NAMALWA (cell line): ENCODE measurements at regions not wholly inside any gene's neighbourhood (a gene's known extent, or its start where the extent isn't known, plus 50 kb on each side); places are given as distances from the start of the nearest gene placed in this dataset.

Experiments used
- DNase-seq: peaks from one replicate; pipeline ENCODE4 v3.0.0-alpha.2; 2015; ENCODE audit warnings: low spot score

- DNase-seq: no peak
These were observed 193.0 kb upstream of the ZC3H12A start for GRCh38 chr1:37281354-37281753.

GRCh38 chr1:37282764-37283163 lies 191.6 kb upstream of the ZC3H12A start:
- DNase-seq: no peak

DNA sequence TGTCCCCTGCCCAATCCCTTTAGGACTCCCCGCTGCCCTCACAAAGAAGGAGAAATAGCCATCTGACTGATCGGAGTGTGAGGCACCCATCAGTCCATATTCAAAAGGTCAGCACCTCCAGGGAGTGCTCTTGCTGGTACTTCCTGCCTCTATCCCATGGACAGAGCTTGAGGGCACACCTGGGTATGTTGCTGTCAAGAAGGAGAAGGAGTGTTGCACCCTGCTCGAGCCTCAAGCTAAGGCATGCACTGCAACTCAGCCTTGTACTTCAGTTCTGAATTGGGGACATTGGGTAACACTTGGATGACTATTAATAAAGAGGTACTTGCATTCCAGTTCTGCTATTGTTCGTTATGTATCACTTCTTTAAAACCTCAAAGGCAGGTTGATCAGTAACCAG lies 190.3 kb upstream of the ZC3H12A start:
- no peak for DNase-seq

- no peak for DNase-seq
These were observed 187.5 kb upstream of the ZC3H12A start for GRCh38 chr1:37286881-37287280.

DNA sequence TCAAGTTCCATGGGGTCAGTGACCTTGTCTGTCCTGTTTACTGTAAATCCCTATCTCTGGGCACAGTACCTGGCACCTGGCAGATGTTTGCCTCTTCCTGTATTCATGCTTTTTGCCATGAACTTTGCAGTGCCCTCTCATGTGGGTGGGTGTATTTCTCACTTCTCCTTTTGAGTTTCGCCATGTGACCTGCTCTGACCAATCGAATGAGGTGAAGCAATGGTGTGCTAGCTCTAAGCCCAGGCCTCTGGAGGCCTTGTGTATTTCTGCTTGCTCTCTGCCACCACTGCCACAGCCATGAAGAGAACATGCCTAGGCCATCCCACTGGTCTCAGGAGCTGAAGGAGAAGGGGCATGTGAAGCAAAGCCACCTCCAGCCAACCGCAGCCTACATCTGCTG lies 185.5 kb upstream of the ZC3H12A start:
- DNase-seq: peak; percentile 94

- DNase-seq: no peak
These were observed 183.7 kb upstream of the ZC3H12A start for GRCh38 chr1:37290718-37291117.

DNA sequence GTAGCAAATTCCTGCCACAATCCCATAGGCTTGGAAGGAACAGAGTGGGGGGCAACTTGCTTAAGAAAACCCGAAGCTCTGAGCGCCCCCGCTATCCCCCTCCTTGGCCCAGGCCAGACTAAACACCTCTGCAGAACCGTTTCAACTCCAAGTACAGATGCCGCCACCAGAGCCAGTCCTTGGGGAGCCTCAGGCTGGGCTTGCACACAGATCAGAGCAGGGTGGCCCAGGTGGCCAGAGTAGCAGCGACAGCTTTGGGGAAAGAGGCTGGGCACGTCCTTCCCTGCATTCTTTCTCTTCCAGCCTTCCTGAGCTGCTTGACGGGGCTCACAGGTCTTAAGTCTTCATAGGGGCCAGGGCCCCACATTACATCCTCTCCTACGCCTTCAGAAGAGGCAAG lies 181.6 kb upstream of the ZC3H12A start:
- no peak for DNase-seq

DNA sequence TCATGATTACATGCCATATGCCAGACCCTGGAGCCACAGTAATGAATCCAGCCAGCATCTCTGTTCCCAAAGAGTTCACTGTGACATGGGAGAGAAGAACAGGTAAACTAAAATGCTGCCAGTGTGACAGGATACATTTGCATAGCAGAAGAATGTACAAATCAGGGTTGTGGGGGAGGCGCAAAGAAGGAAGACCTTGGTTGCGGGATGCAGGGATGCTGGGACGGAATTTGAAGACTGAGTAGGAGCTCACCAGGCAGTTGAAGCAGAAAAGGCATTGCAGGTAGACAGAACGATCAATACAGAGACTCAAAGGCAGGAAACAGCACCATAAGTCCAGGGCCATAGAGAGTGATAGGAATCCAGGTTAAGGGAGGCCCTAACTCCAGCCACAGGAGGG lies 180.3 kb upstream of the ZC3H12A start:
- no peak for DNase-seq

- no peak for DNase-seq
These were observed 179.9 kb upstream of the ZC3H12A start for GRCh38 chr1:37294529-37294928.

- no peak for DNase-seq
These were observed 175.6 kb upstream of the ZC3H12A start for GRCh38 chr1:37298769-37299168.

GRCh38 chr1:37299216-37299615 lies 175.2 kb upstream of the ZC3H12A start:
- DNase-seq: no peak

DNA sequence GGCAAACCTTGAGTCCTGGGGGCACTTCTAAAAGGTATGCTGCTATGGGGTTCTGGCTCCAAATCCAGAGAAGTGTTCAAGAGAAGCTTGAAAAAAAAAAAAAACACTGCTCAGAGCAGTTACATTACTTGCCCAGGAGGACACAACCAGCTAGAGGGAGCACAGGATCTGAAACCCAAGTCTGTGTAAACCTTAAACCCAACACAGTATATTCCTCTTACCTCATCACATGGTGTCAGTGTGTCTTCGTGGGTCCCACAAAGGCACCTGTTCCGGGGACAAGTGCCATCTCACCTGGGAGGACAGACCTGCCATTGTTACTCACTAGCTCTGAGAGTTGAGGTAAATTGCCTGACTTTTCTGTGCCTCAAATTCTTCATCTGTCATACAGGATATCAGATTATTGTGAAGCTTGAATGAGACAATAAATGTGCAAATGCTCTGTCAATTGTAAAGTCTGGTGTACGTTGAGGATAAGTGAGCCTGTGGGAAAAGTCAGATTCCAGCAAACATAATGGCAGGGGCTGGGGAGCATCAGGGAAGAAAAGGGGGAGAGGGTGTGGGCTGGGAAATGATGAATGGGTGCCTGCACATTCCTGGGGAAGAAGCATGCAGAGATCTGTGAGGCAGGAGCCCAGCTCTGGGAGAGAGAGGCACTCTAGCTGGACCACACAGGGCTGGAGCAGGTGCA lies 170.4 kb upstream of the ZC3H12A start:
- DNase-seq: no peak

DNA sequence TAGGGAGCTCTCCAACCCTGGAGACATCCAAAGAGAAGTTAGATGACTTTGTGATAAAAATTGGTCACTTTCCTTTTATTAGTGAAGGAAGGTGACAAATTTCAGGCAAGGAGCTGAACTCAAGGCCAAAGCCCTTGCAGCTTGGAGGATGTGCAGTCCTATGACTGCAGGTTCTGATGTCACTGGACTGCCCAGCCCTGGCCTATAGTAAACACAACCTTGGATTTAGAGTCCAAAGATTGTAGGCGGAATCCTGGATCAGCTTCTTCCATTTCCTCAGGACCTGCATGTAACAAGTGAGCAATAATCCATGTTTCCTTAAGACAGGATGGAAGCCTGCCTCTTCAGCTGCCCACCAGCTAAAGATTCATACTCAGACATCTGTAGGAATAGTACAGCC lies 169.3 kb upstream of the ZC3H12A start:
- DNase-seq: no peak

DNA sequence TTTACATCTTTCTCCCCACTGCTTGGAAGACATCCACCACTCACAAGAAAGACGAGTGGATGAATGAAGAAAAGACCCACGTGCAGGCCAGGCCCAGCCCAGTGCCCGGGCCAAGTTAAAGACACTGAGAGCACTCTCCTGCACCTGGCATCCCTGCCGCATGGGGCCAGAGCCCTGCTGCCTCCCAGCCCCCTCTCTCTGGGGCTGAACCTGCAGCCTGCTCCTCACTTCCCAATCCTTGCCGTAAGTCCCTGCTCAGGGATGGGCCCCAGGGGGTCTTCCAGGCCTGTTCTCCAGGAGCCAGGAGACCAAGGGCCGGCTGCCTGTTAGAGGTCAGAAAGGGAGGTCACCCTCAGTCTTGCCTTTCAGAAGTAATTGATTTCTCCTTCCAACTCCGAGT lies 168.5 kb upstream of the ZC3H12A start:
- no peak for DNase-seq

DNA sequence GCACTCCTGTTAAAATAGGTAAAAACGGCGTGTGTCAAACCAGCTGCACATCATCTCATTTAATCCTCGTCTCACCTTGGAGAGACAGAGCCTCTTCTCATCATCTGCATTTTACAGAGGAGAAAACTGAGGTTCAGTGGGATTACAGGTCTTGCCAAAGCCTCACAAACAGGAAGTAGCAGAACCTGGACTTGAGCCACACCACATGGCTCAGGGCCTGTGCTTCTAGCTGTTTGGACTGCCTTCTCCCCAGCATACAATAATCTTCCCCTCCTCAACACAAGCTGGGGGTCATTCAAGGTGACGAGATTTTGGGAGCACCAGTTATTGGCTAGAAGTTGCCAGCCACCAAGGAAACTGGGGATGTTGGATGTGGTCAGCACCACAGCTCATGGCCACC lies 167.9 kb upstream of the ZC3H12A start:
- DNase-seq: no peak

DNA sequence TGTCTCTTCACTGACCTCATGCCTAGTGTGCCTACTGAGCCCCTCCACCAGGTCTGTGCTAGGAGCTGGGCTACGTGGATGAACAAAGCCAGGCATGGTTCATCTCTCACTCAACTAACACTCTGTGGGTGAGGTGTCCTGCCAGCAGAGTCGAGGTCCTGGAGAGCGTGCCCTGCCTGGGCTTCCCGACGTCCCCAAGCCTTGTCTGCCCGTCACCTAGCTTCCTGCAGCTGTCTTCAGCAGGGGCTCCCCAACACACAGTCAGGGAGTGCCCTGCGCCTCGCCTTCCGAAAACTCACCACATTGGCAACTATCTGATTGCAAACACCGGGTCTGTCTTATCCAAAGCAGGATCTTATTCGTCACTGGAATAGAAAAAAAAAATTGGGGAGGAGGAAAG lies 167.5 kb upstream of the ZC3H12A start:
- DNase-seq: no peak

GRCh38 chr1:37308031-37308960 lies 166.1 kb upstream of the ZC3H12A start:
- DNase-seq: no peak

GRCh38 chr1:37309574-37309973 lies 164.8 kb upstream of the ZC3H12A start:
- DNase-seq: no peak

GRCh38 chr1:37310064-37310463 lies 164.3 kb upstream of the ZC3H12A start:
- DNase-seq: no peak

DNA sequence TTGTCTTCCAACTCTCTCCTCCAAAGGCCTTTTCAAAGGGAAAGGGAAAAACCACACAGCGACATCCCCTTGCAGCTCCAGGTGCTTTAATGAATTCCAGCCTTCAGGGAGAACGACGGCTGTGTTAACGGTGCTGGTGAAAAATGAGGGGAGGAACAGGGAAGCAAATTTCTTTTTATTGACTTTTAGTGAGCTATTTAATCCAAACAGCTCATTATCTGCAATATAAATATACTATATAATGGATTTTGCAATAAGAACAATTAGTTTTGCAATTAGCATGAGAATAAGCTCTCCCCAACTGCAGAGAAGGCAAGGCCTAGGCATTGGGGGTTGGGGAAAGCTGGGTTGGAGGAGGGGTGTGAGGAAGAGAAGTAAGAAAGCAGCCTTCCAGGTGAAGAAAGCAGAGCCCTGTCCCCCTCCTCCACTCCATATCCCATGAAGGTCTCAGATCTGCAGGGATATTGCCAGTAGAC lies 159.0 kb upstream of the ZC3H12A start:
- DNase-seq: no peak

DNA sequence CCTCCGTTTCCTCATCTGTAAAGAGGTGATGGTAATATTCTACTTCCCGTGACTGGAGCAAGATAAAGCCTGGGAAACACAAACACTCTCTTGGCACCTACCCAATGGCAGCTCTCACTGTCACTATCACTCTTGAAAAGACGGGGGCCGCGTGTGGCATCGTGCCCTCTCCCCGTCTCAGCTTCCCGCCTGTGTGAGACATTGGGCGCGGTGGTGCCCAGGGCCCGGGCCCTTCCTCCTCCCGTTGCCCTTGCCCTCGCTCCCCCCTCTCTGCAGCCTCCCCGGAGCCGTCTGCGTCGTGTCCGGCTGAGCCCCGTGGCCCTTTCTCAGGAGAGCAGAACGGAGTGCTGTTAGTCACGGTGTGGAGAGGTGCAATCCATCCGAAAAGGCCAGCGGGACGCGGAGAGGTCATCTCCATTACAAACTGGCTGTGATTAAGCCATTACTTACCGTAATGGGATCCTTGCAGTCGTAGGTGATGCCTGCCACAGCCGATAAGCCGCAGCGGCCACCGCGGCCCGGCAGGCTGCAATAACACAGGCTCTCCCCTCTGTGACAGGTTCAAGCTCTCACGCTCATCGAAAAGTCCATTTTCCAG lies 156.4 kb upstream of the ZC3H12A start:
- no peak for DNase-seq

DNA sequence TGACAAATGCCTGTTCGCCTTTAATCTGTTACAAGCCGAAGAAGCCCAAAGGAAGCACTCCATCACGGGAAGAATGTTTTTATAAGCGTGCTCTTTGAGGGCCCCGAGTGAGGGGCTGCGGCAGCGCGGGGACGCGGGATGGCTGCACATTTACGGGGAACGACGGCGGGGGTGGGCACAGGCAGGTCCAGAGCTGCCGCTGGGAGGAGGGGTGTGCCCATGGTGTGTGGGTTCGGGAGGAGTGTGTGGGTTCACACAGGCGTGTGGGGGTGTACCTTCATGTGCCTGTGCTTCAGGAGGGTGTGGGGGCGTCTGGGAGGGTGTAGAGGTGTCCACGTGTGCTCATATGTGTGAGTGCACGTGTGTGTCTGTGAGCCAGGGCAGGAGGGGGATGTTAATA lies 155.9 kb upstream of the ZC3H12A start:
- DNase-seq: no peak

- DNase-seq: no peak
These were observed 155.1 kb upstream of the ZC3H12A start for GRCh38 chr1:37319284-37319683.
